Stimulated activated CD4-positive, alpha-beta T cell treated with anti-CD3 and anti-CD28 coated beads, Interleukin-12 subunit alpha, Interleukin-12 subunit beta, amount 100 ng/mL, for 48 hours (primary cell): ENCODE measurements at regions not wholly inside any gene's neighbourhood (a gene's known extent, or its start where the extent isn't known, plus 50 kb on each side); places are given as distances from the start of the nearest gene placed in this dataset.
"Not testable (repeated sequence)": the region's sequence is repeated elsewhere in the genome, so short reads cannot be mapped to it uniquely, and the experiment has no call there.

ENCODE experiments used
- DNase-seq, 3 donors: peaks; one replicate each; pipeline ENCODE4 v3.0.0-alpha.2; 2020; ENCODE audit warnings: low read depth in 2 of 3, low spot score in 1 of 3

DNA sequence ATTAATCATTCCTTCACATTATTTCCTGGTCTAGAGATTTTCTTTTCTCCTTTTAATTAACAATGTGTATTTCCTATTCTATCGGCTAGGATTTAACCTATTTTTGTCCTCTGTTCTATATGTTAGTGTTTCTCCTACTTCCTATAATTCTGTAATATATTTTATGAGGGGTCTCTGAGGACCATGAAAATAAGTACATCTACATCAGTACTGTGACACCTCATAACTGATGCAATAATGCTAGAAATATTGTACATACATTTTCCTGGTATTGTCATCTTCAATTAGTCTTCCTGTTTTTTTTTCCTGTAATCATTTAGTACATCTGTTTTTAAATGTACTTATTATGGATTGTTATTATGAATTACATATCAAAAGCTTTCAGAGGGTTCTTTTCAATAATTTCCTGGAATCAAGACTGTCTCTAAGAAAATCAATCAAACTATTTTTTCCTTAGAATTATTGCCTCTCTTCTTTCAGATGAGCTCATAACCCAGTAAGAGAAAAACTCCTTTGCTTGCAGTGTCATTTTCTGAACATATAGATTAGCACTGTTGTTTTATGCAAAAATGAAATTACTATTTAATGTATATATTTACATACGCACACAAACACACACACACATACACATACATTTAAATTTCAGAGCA lies 1004.3 kb downstream of the SLITRK5 start:
- no peak for DNase-seq

DNA sequence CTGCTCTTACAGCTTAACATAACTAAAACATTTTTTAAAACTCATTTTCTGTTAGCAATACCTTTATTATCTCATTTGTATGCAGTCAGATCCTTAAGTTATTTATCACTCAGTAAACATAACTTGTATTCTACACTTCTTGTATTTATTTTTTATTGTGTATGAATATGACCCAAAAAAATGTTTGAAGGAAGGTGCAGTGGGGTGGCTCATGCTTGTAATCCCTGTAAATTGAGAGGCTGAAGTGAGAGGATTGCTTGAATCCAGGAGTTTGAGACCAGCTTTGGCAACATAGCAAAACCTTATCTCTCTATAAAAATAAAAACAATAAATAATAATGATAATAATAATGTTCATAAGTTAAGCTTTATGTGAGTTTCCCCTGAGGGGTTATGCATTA lies 1004.8 kb downstream of the SLITRK5 start:
- DNase-seq: no peak

DNA sequence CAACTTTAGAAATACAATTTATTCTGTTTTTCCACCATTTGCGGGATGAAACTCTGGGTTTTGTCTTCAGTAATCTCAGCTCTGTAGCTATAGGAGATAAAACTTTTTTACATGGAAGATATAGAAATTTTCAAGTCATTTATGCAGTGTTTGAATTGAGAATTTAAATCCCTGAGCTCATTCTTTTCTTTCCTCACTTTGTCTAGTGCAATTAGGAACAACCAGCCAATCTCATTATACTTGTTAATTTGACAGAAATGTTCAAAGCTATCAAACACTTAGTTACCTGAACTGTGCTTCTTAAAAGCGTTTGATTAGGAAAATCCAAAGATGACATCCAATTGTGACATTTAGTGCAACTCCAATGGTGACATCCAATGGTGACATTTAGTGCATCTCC lies 1014.3 kb downstream of the SLITRK5 start:
- no peak for DNase-seq

DNA sequence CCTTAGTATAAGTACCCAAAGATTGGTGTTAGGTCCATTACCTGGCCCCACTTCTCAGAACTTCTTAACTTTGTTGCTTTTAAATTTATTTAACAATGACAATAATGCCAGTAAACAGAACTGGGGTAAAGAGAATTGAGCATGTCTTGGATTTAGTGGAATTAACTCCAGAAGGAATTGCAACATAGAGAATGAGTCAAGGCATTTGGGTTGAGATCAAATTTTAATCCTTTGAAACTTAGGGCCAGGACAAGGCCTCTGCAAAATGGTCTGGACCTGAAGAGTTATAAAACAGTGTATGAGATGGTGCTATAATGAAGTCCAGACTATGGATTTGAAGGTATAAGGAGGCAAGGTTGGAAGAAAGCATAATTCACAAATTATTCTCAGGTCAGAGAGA lies 1030.4 kb downstream of the SLITRK5 start:
- no peak for DNase-seq

DNA sequence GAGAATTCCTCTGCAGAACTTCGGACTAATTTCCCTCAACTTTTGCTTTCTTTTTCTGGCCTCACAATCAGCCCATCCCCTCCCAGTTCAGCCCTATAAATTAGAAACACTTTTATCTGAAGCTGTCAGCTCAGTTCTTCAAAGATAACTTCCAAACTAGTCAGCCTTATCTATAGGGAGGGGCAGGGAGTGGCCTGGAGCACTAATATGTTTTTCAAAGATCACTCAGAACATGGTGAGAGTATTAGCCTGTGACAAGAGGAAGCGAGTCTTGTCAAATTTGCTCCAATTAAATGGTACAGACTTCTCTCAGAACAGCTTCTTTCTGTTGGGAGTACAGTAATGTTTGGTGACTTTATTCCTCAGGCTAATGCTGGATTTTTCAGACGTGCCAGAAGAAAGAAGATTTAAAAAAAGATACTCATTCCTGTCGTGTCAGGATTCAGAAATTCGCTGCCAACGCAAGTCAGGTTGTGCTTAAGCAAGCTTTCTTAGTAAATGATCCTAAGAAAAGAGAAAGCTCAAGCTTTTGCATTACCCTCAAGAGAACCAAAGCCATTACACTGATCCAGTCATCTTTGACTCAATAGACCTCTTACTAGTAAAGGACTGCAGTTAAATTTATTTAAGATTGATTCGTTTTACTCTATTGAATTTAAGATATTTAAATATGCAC lies 1033.6 kb downstream of the SLITRK5 start:
- no peak for DNase-seq

DNA sequence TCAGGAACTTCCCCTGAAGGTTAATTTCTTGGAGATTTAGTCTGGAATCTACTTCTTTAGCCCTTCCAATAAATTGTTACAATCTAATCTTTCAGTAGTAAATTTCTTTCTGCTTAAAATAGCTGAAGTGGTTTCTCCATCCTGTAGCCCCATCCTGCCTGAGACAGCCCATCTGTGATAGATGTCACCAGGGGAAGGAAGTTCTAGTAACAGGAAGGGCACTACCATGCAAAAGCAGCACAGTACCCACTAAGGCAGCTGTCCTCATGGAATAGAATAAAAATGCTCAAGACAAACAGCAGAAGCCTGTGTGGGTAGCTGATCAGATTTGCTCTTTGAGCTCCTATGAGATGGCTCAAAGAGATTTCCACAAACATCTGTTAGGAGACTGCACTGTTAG lies 1036.5 kb downstream of the SLITRK5 start:
- DNase-seq: no peak

DNA sequence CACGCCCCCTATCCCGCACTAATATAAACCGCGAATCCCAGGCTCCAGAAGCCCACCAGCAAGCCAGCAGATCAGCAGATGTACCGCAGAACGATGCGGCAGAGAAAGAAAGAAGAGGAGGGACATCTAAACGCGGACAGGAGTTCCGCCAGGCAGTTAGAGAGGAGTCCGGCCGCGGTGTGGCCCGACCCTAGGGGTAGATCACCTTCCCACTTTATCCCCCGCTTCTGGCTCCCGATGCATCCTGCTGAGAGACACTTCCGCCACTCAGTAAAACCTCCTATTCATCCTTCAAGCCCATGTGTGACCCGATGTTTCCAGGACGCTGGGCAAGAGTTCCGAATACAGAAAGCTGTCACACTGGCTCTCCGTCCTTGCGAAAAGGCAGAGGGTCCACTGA lies 1046.8 kb downstream of the SLITRK5 start:
- no peak for DNase-seq

DNA sequence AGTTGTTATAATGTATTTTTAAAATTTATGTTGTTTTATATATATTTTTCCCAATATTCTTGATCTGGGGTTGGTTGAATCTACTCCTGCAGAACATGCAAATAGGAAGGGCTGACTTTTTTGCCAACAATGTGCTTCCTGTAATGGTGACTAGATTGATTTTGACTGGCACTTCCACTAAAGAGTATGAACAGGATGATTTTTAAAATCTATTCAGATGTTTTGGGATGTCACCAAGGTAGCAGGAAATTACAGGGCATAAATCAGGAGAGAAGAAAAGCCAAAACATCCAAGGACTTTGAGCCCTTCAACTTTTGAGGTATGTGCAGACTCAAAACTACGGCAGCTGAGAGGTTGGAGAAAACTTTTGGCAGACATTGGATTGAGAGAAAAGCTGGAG lies 1047.6 kb downstream of the SLITRK5 start:
- no peak for DNase-seq

DNA sequence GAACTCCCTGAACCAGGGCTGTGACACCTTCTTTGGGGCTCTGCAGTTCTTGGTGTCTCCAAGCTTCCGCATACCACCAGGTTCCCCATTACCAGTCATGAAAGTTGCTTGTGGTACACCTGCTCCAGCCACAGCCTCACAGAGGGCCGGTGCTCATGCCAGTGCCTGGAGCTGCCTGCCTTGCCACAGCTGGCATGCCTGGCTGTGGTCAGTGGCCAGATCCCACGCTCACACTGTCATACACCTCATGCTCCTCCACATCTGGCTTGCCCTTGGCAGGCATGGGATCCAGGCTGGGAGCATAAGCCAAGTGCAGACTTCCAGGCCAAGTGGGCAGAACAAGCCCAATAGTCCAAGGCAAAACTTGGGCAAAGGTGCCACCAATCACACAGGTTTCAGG lies 1054.9 kb downstream of the SLITRK5 start:
- no peak for DNase-seq

DNA sequence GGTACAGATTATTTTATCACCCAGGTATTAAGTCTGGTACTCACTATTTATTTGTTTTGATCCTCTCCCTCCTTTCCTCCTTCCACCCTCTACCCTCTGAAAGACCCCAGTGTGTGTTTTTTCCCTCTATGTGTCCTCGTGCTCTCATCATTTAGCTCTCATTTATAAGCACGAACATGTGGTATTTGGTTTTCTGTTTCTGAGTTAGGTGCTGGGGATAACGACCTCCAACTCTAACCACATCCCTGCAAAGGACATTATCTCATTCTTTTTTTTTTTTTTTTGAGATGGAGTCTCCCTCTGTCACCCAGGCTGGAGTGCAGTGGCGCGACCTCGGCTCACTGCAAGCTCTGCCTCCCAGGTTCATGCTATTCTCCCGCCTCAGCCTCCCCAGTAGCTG lies 1056.1 kb downstream of the SLITRK5 start:
- DNase-seq: not testable (repeated sequence)

DNA sequence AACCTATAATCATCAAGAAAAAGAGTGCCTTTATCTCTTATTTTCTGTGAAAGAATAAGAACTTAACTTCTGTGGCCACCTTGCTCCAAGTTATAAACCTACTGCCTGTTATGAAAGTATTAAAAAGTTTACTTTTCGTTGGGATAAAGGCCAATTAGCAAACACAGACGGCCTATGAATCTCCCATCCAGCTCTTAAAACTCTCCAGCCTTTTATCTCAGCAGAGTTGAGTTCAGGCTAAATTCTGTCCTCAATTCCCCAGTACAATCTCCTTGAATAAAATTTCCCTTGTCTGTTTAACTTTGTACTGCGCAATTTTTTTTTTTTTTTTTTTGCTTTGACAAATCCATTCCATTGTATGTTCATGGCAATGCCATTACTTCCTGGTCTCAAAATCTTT lies 1058.4 kb downstream of the SLITRK5 start:
- DNase-seq: no peak

DNA sequence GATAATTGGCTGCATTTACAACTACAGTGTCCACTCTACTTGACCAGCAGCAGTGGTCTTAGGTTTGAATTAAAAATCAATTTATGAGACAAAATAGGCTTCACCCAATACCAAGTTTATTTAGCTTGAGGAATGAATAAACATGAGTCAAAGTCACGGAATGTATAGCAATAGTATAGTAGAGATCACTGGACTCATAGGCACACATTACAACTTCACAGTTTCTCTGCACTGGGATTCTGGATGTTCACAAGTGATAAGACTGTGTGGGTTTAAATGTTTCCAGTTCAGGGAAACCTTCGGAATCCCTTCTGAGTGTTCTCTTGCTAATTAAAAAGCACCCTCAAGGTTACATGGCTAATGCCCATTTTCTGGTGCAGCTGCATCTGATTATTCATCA lies 1064.9 kb downstream of the SLITRK5 start:
- no peak for DNase-seq

DNA sequence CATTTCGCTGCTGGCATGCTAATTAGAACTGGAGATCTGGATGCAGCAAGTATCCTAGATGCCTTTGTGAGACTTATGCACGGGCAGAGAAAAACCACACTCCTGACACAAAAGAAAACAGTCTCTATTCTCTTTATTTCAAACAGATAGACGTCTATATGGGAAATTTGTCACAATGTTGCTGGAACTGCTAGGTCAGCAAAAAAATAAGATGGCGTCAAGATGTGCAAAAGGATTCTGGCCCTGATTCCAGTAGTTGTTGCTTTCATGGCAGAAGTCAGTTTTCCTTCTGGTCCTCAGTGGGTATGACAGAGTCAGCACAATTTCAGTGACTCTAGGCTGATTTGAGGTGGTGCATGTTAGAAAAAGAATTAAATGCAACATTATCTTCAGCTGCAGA lies 1068.0 kb downstream of the SLITRK5 start:
- no peak for DNase-seq

DNA sequence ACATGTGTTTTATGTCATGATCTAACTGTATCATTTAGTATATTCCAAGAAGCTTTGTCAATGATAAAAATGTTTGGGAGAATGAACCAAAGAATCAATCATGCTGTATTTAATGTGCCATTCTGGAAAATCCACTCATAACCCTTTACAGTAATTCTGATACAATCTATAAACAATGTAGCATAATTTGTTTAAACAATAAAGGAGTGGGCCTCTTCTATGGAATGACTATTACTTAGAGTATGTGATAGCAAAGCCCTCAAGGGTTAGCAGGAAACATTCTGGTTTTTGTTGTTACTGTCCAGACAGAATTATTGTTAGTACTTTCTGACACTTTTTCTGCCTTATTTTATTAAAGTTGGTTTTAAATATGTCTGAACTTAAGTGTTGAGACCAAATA lies 1073.1 kb downstream of the SLITRK5 start:
- DNase-seq: no peak

DNA sequence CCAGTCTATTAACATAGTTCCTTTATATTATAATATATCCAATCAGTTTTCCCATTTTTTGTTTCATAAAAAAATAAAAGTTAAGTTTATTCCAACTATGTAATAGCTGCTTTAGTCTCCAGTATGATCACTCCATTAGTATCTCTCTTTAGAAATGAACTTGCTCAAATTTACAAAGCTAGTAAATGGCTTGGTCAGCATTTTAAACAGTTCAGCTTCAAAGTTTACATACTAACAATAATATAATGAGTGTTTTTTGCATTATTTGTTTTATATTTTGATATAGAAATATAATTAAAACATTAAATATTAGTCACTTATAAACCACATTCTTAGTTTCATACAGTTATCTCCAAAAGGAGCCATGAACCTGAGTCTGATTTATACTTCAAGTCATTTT lies 1073.8 kb downstream of the SLITRK5 start:
- DNase-seq: no peak

DNA sequence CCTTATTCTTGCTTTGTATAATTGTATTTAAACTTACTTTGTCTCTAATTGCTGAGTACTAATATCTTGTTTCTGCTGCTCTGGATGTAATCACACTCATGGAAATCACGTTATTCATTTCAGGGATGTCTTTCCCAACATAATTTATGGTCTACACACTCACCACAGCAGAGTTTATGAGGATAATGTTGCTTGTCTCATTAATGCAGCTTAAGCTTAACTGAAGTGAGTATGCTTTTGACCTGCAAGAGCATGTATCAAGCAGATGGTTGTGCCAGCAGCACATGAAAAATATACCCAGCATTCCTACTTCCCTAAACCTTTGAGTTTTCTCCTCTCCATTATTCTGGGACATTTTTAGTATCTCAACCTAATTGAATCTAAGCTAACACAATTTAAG lies 1080.9 kb downstream of the SLITRK5 start:
- no peak for DNase-seq

DNA sequence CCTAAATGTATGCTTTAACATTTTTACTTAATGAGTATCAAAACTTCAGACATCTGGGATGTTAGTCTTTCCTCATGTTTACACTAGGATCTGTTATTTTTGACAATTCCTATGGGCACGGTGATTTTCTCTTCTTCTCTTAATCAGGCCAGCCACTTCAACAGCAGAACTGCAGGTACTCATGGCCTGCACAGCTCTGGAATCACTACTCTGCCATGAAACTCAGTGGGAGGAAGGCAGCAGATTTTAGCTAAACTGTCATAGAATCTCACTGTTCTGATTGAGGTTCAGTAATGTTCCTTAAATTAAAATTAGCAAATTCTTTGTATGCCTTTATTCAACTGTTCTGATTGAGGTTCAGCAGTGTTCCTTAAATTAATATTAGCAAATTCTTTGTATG lies 1083.0 kb downstream of the SLITRK5 start:
- DNase-seq: no peak

DNA sequence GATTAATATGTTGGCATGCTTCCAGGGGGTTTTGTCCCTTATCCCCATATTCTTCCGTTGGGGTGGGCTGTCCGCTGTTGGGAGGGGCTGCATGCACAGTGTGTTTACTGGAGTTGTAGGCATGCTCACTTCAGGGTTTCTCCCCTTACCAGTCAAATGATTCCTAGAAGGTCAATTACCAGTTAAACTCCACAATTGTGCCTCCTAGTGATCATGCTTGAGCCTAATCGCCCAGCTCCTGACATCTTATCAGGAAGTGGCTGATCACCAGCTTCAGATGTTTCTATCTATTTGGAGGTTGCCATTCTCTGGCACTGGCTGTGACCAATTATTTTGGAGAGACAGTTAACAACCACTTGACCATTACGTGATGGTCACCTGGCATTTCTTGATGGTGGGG lies 1090.0 kb downstream of the SLITRK5 start:
- no peak for DNase-seq

DNA sequence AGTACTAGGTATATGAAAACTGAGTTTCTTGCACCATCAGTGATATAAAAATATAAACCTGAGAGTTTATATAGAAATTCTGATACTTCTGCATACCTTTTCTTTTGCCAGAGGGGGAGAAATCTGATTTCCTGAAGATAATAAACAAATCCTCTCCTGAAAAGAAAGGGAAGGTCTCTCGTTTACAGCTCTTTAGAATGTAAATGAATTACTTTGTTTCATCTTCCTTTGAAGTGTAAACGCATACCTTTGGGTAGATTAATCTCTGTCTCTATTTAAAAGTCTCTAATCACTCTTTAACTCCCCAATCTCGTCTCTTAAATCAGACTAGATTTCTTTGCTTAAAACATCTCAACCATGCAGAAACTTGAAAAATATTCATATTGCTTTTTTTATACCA lies 1092.9 kb downstream of the SLITRK5 start:
- no peak for DNase-seq

DNA sequence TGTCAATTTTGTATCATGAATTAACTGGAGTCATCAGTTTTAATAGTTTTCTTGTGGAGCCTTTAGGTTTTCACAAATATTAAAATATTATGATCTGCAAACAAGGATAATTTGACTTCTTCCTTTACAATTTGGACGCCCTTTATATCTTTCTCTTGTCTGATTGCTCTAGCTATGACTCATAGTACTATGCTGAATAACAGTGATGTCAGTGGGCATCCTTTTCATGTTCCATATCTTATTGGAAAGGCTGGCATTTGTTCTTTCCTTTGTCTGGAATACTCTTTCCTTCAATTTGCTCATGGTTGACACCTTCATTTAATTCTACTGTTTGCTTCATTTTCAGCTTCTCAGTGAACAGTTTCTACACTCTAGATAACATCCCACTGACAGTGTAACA lies 1129.3 kb downstream of the SLITRK5 start:
- DNase-seq: no peak

DNA sequence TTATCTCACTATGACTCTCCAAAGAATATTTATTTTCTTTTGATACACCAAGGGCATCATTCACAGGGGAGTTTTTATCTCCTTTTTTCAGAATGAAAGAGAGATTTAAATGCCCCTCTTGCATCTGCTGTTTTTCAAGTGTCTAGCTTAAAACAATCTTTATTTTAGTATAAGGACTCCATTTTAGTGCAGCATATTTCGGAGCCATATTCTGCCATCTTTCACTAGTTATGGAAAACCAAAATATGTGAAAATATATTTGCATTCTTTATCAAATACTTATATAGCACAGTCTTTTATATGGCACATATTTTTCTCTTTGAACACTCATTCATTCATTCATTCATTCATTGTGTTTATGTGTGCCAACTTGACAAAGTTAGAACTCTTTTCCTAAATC lies 1130.2 kb downstream of the SLITRK5 start:
- no peak for DNase-seq

DNA sequence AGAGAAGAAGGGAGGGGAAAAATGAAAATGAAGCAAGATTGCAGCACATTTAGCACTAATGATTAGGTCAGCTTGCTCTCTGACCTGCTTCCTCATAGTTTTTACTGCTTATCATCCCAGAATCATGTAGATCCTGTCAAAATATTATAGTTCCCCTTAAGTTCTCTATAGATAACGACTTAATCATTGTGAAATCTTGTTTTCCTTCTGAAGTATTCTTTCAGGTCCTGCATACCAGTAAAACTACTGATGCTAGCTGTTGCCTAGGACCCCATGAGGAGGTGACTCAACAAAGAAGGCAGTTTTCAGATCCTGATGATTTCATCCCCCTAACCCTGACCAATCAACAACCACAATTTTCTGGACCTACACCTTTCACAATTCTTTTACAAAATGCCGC lies 1131.7 kb downstream of the SLITRK5 start:
- DNase-seq: no peak

DNA sequence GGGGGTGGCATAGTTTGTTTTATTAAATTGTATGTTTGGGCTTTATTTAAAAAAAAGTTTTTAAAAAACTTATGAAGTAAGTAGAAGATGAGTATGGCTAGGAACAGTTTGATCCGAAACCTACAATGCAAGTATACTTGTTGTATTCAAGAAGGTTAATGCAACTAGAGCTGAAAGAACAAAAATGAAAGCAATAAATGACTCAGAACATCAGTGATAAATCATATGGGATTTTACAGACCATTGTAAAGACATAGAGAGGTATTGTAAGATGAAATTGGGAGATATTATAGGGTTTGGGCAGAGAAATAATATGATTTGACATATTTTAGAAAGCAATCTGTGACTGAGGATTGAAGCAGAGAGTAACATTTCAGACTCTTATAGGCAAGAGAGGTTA lies 1135.3 kb downstream of the SLITRK5 start:
- DNase-seq: no peak
